Gastrocnemius medialis (tissue), 4 donors: ENCODE measurements at regions not wholly inside any gene's neighbourhood (a gene's known extent, or its start where the extent isn't known, plus 50 kb on each side); places are given as distances from the start of the nearest gene placed in this dataset.

Source experiments
- POLR2A ChIP-seq, 2 donors: fragments of 450-650 bp; IDR thresholded peaks; one replicate each; pipeline ENCODE4 v1.6.1; 2017; ENCODE audit warnings: antibody characterized with exemption in 2 of 2, mild to moderate bottlenecking in 2 of 2, moderate library complexity in 2 of 2
- TF ChIP-seq, protein P1 (sequence below), 5 experiments: fragments of 450-650 bp in 3 of 5; fragments of 200-600 bp in 2 of 5; sonication (generic) in 2 of 5; IDR thresholded peaks in 4 of 5; conservative IDR thresholded peaks in 1 of 5; 1 replicate in 4 of 5; 2 replicates in 1 of 5; pipeline ENCODE4 v1.5.1; 2016 to 2019; ENCODE audit warnings: antibody characterized with exemption in 5 of 5, mild to moderate bottlenecking in 3 of 5, moderate library complexity in 3 of 5

- TF ChIP-seq POLR2A (IDR thresholded peaks at IDR 0.05), result no peak
- TF ChIP-seq, protein P1, sequence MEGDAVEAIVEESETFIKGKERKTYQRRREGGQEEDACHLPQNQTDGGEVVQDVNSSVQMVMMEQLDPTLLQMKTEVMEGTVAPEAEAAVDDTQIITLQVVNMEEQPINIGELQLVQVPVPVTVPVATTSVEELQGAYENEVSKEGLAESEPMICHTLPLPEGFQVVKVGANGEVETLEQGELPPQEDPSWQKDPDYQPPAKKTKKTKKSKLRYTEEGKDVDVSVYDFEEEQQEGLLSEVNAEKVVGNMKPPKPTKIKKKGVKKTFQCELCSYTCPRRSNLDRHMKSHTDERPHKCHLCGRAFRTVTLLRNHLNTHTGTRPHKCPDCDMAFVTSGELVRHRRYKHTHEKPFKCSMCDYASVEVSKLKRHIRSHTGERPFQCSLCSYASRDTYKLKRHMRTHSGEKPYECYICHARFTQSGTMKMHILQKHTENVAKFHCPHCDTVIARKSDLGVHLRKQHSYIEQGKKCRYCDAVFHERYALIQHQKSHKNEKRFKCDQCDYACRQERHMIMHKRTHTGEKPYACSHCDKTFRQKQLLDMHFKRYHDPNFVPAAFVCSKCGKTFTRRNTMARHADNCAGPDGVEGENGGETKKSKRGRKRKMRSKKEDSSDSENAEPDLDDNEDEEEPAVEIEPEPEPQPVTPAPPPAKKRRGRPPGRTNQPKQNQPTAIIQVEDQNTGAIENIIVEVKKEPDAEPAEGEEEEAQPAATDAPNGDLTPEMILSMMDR (IDR thresholded peaks at IDR 0.05 in 4 of 5, conservative IDR thresholded peaks at IDR 0.05 in 1 of 5), result no peak
These were observed 61.4 kb upstream of the COX10 start for GRCh38 chr17:14007951-14008350.
